Right lung (tissue), 2 donors: ENCODE measurements at regions not wholly inside any gene's neighbourhood (a gene's known extent, or its start where the extent isn't known, plus 50 kb on each side); places are given as distances from the start of the nearest gene placed in this dataset.
A peak's percentile ranks its signal among the peaks of the same experiment; 100 is the strongest.
"Not testable (repeated sequence)": the region's sequence is repeated elsewhere in the genome, so short reads cannot be mapped to it uniquely, and the experiment has no call there.

ENCODE experiments used
- DNase-seq, 2 donors: peaks; one replicate each; pipeline ENCODE4 v3.0.0-alpha.2; 2013

- DNase-seq, result no peak
Measured at GRCh38 chr15:39415634-39416033, 165.2 kb upstream of the THBS1 start.

GRCh38 chr15:39416258-39416657 is 164.6 kb upstream of the THBS1 start:
- DNase-seq, result no peak

- DNase-seq, result no peak
Measured at GRCh38 chr15:39417366-39418134, 163.3 kb upstream of the THBS1 start.

GRCh38 chr15:39419651-39420050 is 161.2 kb upstream of the THBS1 start:
- no peak for DNase-seq

- DNase-seq, result not testable (repeated sequence)
Measured at GRCh38 chr15:39420123-39420852, 160.6 kb upstream of the THBS1 start.

- not testable (repeated sequence) for DNase-seq
Measured at GRCh38 chr15:39420853-39421192, 160.1 kb upstream of the THBS1 start.

GRCh38 chr15:39426552-39427532 is 154.0 kb upstream of the THBS1 start:
- DNase-seq, result peak in 1 of 2 donors; percentile 25

GRCh38 chr15:39427705-39428104 is 153.2 kb upstream of the THBS1 start:
- DNase-seq, result no peak

GRCh38 chr15:39429898-39430357 is 151.0 kb upstream of the THBS1 start:
- DNase-seq, result peak in 1 of 2 donors; percentile 45

- DNase-seq, result no peak
Measured at GRCh38 chr15:39430389-39430788, 150.5 kb upstream of the THBS1 start.

GRCh38 chr15:39431376-39431775 is 149.5 kb upstream of the THBS1 start:
- no peak for DNase-seq

GRCh38 chr15:39432026-39432425 is 148.9 kb upstream of the THBS1 start:
- no peak for DNase-seq

- DNase-seq, result no peak
Measured at GRCh38 chr15:39432912-39433348, 147.9 kb upstream of the THBS1 start.

- DNase-seq, result no peak
Measured at GRCh38 chr15:39433376-39433775, 147.5 kb upstream of the THBS1 start.

GRCh38 chr15:39434163-39434562 is 146.7 kb upstream of the THBS1 start:
- DNase-seq, result no peak

- DNase-seq, result no peak
Measured at GRCh38 chr15:39434751-39435238, 146.1 kb upstream of the THBS1 start.

GRCh38 chr15:39435244-39435643 is 145.6 kb upstream of the THBS1 start:
- DNase-seq, result no peak

- DNase-seq, result no peak
Measured at GRCh38 chr15:39438260-39438659, 142.6 kb upstream of the THBS1 start.

GRCh38 chr15:39438799-39439592 is 141.9 kb upstream of the THBS1 start:
- DNase-seq, result no peak

GRCh38 chr15:39442898-39443297 is 138.0 kb upstream of the THBS1 start:
- no peak for DNase-seq

GRCh38 chr15:39443659-39444219 is 137.1 kb upstream of the THBS1 start:
- no peak for DNase-seq
